Body of pancreas (tissue), 4 donors: ENCODE measurements at regions not wholly inside any gene's neighbourhood (a gene's known extent, or its start where the extent isn't known, plus 50 kb on each side); places are given as distances from the start of the nearest gene placed in this dataset.

Experiments
- POLR2A ChIP-seq, 3 donors: fragments of 450-650 bp; IDR thresholded peaks; one replicate each; pipeline ENCODE4 v1.6.1; 2016; ENCODE audit warnings: antibody characterized with exemption in 3 of 3, mild to moderate bottlenecking in 2 of 3
- TF ChIP-seq, protein P1 (sequence below), 7 experiments: fragments of 450-650 bp in 4 of 7; fragments of 200-600 bp in 3 of 7; sonication (generic) in 3 of 7; IDR thresholded peaks; one replicate each; pipeline ENCODE4 v1.5.1; 2016 to 2019; ENCODE audit warnings: antibody characterized with exemption in 7 of 7

DNA sequence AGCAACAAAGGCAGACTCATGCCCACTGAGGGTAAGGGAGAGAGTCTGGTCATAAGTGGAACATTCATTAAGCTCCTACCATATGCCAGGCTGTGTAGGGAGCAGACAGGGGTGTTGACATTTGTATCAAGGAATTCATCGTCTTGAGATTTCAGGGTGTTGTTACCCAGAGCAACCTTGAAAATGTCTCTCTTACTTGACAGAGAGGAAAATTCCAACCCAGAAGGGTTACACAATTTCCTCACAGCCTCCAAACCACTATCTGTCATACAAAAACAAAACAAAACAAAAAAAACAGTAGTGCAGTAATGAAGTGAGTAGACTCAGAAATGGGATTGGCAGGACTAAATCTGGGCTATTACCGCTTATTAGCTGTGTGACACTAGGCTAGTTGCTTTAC, 113.2 kb downstream of the MIAT start:
- no peak for TF ChIP-seq POLR2A (IDR thresholded peaks at IDR 0.05)
- TF ChIP-seq, protein P1, sequence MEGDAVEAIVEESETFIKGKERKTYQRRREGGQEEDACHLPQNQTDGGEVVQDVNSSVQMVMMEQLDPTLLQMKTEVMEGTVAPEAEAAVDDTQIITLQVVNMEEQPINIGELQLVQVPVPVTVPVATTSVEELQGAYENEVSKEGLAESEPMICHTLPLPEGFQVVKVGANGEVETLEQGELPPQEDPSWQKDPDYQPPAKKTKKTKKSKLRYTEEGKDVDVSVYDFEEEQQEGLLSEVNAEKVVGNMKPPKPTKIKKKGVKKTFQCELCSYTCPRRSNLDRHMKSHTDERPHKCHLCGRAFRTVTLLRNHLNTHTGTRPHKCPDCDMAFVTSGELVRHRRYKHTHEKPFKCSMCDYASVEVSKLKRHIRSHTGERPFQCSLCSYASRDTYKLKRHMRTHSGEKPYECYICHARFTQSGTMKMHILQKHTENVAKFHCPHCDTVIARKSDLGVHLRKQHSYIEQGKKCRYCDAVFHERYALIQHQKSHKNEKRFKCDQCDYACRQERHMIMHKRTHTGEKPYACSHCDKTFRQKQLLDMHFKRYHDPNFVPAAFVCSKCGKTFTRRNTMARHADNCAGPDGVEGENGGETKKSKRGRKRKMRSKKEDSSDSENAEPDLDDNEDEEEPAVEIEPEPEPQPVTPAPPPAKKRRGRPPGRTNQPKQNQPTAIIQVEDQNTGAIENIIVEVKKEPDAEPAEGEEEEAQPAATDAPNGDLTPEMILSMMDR (IDR thresholded peaks at IDR 0.05), result no peak
